BJ (cell line): ENCODE measurements at regions not wholly inside any gene's neighbourhood (a gene's known extent, or its start where the extent isn't known, plus 50 kb on each side); places are given as distances from the start of the nearest gene placed in this dataset.

Experiments
- CTCF ChIA-PET: fragments of 350-600 bp; formaldehyde crosslinking; extraction: SDS; loops from one replicate; lab custom pipeline; 2021; ENCODE audit warnings: antibody characterized with exemption, inconsistent platforms; lab: Yijun Ruan, JAX
- POLR2A ChIA-PET: fragments of 300-600 bp; sonication (Branson Sonifier 250); formaldehyde crosslinking; extraction: SDS; loops from one replicate; lab custom pipeline; 2021; ENCODE audit warnings: antibody characterized with exemption; lab: Charles Lee
- DNase-seq: peaks from one replicate; pipeline ENCODE4 v3.0.0-alpha.2; 2011; ENCODE audit warnings: low read depth
- H3K27me3 ChIP-seq: 2 replicates; pipeline ENCODE4 v1.6.0; 2011; ENCODE audit warnings: low read length; ENCODE audit not compliant: control insufficient read depth, insufficient read depth
- H3K36me3 ChIP-seq: 2 replicates; pipeline ENCODE4 v1.5.1; 2011; ENCODE audit warnings: low read length; ENCODE audit not compliant: control insufficient read depth, insufficient read depth
- H3K4me3 ChIP-seq: 2 replicates; pipeline ENCODE4 v1.5.1; 2011; ENCODE audit warnings: low read depth, mild to moderate bottlenecking, control low read depth, low read length
- TF ChIP-seq, protein P1 (sequence below): IDR thresholded peaks from 2 replicates; pipeline ENCODE4 v1.5.1; 2011; ENCODE audit warnings: low read depth, mild to moderate bottlenecking, control low read depth, inconsistent platforms, low read length, moderate library complexity; ENCODE audit not compliant: insufficient read depth

DNA sequence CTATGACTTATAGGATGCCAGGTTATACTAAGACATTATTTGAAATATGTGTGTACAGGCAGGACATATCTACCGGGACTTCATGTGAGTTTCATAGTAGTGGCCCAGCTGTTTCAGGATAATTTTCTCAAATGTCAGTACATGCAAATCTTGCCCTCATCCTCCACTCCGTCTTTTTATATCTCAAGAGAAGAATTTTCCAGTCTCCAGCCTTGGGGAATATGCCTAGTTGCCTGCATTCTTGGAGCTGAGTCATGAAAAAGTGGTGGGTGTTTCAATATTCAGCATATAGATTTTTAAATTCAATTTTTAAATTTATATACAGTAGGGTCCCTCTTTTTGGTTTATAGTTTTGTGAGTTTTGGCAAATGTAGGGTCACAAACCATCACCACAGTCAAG lies 236.7 kb downstream of the OTUD1 start:
- Histone ChIP-seq H3K4me3 (no peak overlapping the region), H3K27me3 (no peaks in the 10 kb centered on the region), H3K36me3 (no peaks in the 10 kb centered on the region)
- ChIA-PET CTCF (no interaction called here), POLR2A (no interaction called here)
- TF ChIP-seq, protein P1, sequence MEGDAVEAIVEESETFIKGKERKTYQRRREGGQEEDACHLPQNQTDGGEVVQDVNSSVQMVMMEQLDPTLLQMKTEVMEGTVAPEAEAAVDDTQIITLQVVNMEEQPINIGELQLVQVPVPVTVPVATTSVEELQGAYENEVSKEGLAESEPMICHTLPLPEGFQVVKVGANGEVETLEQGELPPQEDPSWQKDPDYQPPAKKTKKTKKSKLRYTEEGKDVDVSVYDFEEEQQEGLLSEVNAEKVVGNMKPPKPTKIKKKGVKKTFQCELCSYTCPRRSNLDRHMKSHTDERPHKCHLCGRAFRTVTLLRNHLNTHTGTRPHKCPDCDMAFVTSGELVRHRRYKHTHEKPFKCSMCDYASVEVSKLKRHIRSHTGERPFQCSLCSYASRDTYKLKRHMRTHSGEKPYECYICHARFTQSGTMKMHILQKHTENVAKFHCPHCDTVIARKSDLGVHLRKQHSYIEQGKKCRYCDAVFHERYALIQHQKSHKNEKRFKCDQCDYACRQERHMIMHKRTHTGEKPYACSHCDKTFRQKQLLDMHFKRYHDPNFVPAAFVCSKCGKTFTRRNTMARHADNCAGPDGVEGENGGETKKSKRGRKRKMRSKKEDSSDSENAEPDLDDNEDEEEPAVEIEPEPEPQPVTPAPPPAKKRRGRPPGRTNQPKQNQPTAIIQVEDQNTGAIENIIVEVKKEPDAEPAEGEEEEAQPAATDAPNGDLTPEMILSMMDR = no peak
- no peak for DNase-seq

DNA sequence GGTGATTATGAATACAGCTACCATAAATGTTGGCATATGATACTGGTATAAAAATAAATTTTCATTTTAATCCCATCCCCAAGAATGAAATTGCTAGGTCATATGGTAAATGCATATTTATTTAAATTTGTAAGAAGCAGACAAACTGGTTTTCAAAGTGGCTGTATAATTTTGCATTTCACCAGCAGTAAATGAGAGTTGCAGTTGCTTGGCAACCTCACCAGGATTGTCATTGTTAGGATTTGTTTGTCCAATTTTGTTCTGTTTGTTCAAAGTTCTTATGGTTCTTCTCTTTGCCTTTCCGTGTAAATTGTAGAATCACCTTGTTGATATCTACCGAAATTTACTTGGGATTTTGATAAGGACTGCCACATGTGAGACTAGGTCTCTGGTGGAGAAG lies 237.4 kb downstream of the OTUD1 start:
- TF ChIP-seq, protein P1 = no peak
- Histone ChIP-seq H3K4me3 (no peak overlapping the region), H3K27me3 (no peaks in the 10 kb centered on the region), H3K36me3 (no peaks in the 10 kb centered on the region)
- CTCF ChIA-PET = no interaction called here
- DNase-seq = no peak
- POLR2A ChIA-PET = no interaction called here

DNA sequence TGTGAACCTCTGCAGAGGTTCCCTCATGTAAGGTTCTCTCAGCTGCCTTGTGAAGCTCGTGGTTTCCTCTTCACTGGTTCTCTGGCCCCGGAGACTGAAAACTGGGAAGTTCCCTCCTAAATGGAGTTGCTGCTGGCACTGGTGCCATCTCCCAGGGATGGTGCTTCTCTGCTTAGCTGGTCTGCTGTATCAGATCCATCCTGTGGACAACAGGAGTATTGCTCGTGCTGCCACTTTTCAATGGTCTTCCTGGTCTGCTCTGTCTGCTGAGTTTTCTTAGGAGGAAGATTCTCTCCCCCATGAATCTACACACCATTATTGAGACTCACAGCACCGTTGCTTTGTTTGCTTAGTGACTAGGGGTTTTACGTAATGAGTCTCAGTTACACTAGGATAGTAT lies 247.8 kb downstream of the OTUD1 start:
- CTCF ChIA-PET = no interaction called here
- POLR2A ChIA-PET = no interaction called here
- TF ChIP-seq, protein P1 = no peak

DNA sequence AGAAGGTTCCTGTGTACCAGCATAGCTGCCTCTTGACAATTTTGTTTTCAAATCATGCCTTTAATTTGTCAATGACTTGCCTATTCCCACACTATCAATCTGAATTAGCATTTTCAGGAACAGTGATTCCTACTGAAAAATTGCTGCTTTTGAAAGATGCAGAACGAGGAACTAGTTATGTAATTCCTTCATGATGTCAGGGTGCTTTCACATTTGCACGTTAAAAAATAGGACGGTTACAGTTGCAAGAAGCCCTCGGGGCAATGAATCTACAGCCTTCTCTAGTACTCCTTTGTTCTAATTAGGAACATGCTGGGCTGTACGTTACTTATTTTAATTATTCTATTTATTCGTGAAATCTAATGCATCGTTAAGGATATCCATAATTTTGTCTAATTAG lies 253.9 kb downstream of the OTUD1 start:
- Histone ChIP-seq H3K36me3 (no peaks in the 10 kb centered on the region), H3K27me3 (peaks cover 19% of the 10 kb centered on the region; the same call in 1 of the 2 replicates), H3K4me3 (no peak overlapping the region)
- POLR2A ChIA-PET = no interaction called here
- TF ChIP-seq, protein P1 = no peak
- CTCF ChIA-PET = no interaction called here
- no peak for DNase-seq

More for the DNA sequence above, 247.8 kb downstream of the OTUD1 start:
- DNase-seq = no peak
- H3K36me3 ChIP-seq = no peaks in the 10 kb centered on the region
- no peaks in the 10 kb centered on the region for H3K27me3 ChIP-seq
- H3K4me3 ChIP-seq = no peak overlapping the region

DNA sequence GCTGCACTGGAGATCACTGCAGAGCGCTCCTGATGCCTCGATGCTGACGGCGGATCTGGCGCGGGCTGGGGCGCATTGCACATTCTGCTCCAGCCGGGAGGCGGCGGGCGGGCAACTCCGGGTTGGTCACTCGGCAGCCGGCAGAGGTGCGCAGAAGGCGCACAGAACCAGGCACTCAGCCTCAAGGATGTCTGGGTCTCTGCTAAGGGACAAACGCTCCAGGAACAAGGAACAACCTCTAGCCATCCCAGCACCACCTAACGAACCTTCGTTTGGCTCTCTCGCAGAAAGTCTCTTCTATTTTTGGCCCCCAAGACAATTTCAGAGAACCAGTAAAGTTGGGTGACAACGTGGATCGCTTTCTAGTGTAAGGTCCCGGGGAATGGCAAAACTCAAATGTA lies 254.6 kb downstream of the OTUD1 start:
- Histone ChIP-seq H3K36me3 (no peaks in the 10 kb centered on the region), H3K4me3 (no peak overlapping the region), H3K27me3 (peaks cover 19% of the 10 kb centered on the region; the same call in 1 of the 2 replicates)
- TF ChIP-seq, protein P1 = no peak
- ChIA-PET POLR2A (no interaction called here), CTCF (no interaction called here)
- DNase-seq = no peak
